ENCODE measurements at regions not wholly inside any gene's neighbourhood (a gene's known extent, or its start where the extent isn't known, plus 50 kb on each side); places are given as distances from the start of the nearest gene placed in this dataset.

- CTCF ChIA-PET = no interaction called here
These were observed 287.3 kb downstream of the USP46 start for GRCh38 chr4:52371841-52372240.

GRCh38 chr4:52372269-52372668 lies 286.8 kb downstream of the USP46 start:
- BruUV-seq (replicated peaks) = no TSS peak
- DNase-seq = no peak
- H3F3A ChIP-seq (ENCODE audit: low read length, unreplicated experiment) = no peaks in the 10 kb centered on the region
- no peak for ATAC-seq
- no peaks in the 10 kb centered on the region for H3K79me2 ChIP-seq (ENCODE audit: low read length)
- H3K9me3 ChIP-seq (ENCODE audit: low read length) = no peaks in the 10 kb centered on the region
- H3K4me1 ChIP-seq (ENCODE audit: insufficient read depth, low read length) = peaks cover 11% of the 10 kb centered on the region
- no peaks in the 10 kb centered on the region for H3K36me3 ChIP-seq (ENCODE audit: low read depth, low read length)
- no peak overlapping the region for H2AFZ ChIP-seq (ENCODE audit: low read length)
- TF ChIP-seq EZH2 (IDR thresholded peaks at IDR 0.05; ENCODE audit: low read length, unreplicated experiment) (no peak), CTCF (conservative IDR thresholded peaks at IDR 0.05; ENCODE audit: low read depth, low read length) (no peak), EZH2phosphoT487 (IDR thresholded peaks at IDR 0.05; ENCODE audit: borderline replicate concordance, low read length) (no peak)
- 0 out of 2 replicates have a peak, but pooled peaks cover 3% of the 10 kb centered on the region for H3K27me3 ChIP-seq (ENCODE audit: low read length)
- no peak overlapping the region for H3K9ac ChIP-seq (ENCODE audit: low read length)
- 0 out of 2 replicates have a peak, but pooled peaks cover under 1% of the 10 kb centered on the region for H3K9me2 ChIP-seq (replicated peaks; ENCODE audit: low read length)
- H3K4me2 ChIP-seq (ENCODE audit: low read length) = no peak overlapping the region
- no peaks in the 10 kb centered on the region for H4K20me1 ChIP-seq (ENCODE audit: low read length)
- H3K27ac ChIP-seq (ENCODE audit: low read length) = no peak overlapping the region
- intact Hi-C loops (cut with micrococcal nuclease) = loop anchor here (2.0 to 10.0 kb wide), 3 partner anchors 137 to 267 kb away; no protein-coding TSS in a partner anchor
- ChIA-PET POLR2A (ENCODE audit: unreplicated experiment) (no interaction called here), CTCF (no interaction called here)
- no peak overlapping the region for H3K4me3 ChIP-seq (ENCODE audit: low read length)

More at GRCh38 chr4:52371841-52372240, 287.3 kb downstream of the USP46 start:
- H3K4me2 ChIP-seq (ENCODE audit: low read length) = no peak overlapping the region
- no peaks in the 10 kb centered on the region for H4K20me1 ChIP-seq (ENCODE audit: low read length)
- no peak overlapping the region for H3K4me3 ChIP-seq (ENCODE audit: low read length)
- H2AFZ ChIP-seq (ENCODE audit: low read length) = no peak overlapping the region
- no peak overlapping the region for H3K9ac ChIP-seq (ENCODE audit: low read length)
- H3K4me1 ChIP-seq (ENCODE audit: insufficient read depth, low read length) = peaks cover 11% of the 10 kb centered on the region
- H3K9me3 ChIP-seq (ENCODE audit: low read length) = no peaks in the 10 kb centered on the region
- no peak for DNase-seq
- H3K27ac ChIP-seq (ENCODE audit: low read length) = no peak overlapping the region
- H3K9me2 ChIP-seq (replicated peaks; ENCODE audit: low read length) = 0 out of 2 replicates have a peak, but pooled peaks cover 5% of the 10 kb centered on the region
- peaks cover 7% of the 10 kb centered on the region for H3K27me3 ChIP-seq (ENCODE audit: low read length)
- no peaks in the 10 kb centered on the region for H3F3A ChIP-seq (ENCODE audit: low read length, unreplicated experiment)
- no TSS peak for BruUV-seq (replicated peaks)
- no peak for TF ChIP-seq EZH2 (IDR thresholded peaks at IDR 0.05; ENCODE audit: low read length, unreplicated experiment)
- TF ChIP-seq EZH2phosphoT487 (IDR thresholded peaks at IDR 0.05; ENCODE audit: borderline replicate concordance, low read length) = no peak
- TF ChIP-seq CTCF (conservative IDR thresholded peaks at IDR 0.05; ENCODE audit: low read depth, low read length) = no peak
- H3K79me2 ChIP-seq (ENCODE audit: low read length) = no peaks in the 10 kb centered on the region
- H3K36me3 ChIP-seq (ENCODE audit: low read depth, low read length) = no peaks in the 10 kb centered on the region
- POLR2A ChIA-PET (ENCODE audit: unreplicated experiment) = no interaction called here
- ATAC-seq = no peak
- intact Hi-C loops (cut with micrococcal nuclease) = loop anchor here (2.0 to 10.0 kb wide), 3 partner anchors 137 to 267 kb away; no protein-coding TSS in a partner anchor

GRCh38 chr4:52372747-52373146 lies 286.4 kb downstream of the USP46 start:
- H2AFZ ChIP-seq (ENCODE audit: low read length) = no peak overlapping the region
- no peaks in the 10 kb centered on the region for H3K9me2 ChIP-seq (replicated peaks; ENCODE audit: low read length)
- H3K79me2 ChIP-seq (ENCODE audit: low read length) = no peaks in the 10 kb centered on the region
- no peaks in the 10 kb centered on the region for H3K36me3 ChIP-seq (ENCODE audit: low read depth, low read length)
- H3K4me1 ChIP-seq (ENCODE audit: insufficient read depth, low read length) = peaks cover 11% of the 10 kb centered on the region
- H3K4me3 ChIP-seq (ENCODE audit: low read length) = no peak overlapping the region
- H3F3A ChIP-seq (ENCODE audit: low read length, unreplicated experiment) = no peaks in the 10 kb centered on the region
- H3K4me2 ChIP-seq (ENCODE audit: low read length) = no peak overlapping the region
- no peak for DNase-seq
- TF ChIP-seq CTCF (conservative IDR thresholded peaks at IDR 0.05; ENCODE audit: low read depth, low read length) (no peak), EZH2phosphoT487 (IDR thresholded peaks at IDR 0.05; ENCODE audit: borderline replicate concordance, low read length) (no peak), EZH2 (IDR thresholded peaks at IDR 0.05; ENCODE audit: low read length, unreplicated experiment) (no peak)
- no peaks in the 10 kb centered on the region for H4K20me1 ChIP-seq (ENCODE audit: low read length)
- ATAC-seq = no peak
- CTCF ChIA-PET = no interaction called here
- POLR2A ChIA-PET (ENCODE audit: unreplicated experiment) = no interaction called here
- H3K27me3 ChIP-seq (ENCODE audit: low read length) = 0 out of 2 replicates have a peak, but pooled peaks cover 3% of the 10 kb centered on the region
- H3K9ac ChIP-seq (ENCODE audit: low read length) = no peak overlapping the region
- BruUV-seq (replicated peaks) = no TSS peak
- no peak overlapping the region for H3K27ac ChIP-seq (ENCODE audit: low read length)
- no peaks in the 10 kb centered on the region for H3K9me3 ChIP-seq (ENCODE audit: low read length)
- intact Hi-C loops (cut with micrococcal nuclease) = loop anchor here (2.0 to 10.0 kb wide), 3 partner anchors 138 to 268 kb away; no protein-coding TSS in a partner anchor
